GM13976 (cell line): ENCODE measurements at regions not wholly inside any gene's neighbourhood (a gene's known extent, or its start where the extent isn't known, plus 50 kb on each side); places are given as distances from the start of the nearest gene placed in this dataset.

Experiments used
- DNase-seq: peaks from one replicate; pipeline ENCODE4 v3.0.0; 2012; ENCODE audit warnings: low spot score
- CTCF ChIP-seq: IDR thresholded peaks from 2 replicates; pipeline ENCODE4 v1.5.1; 2012; ENCODE audit warnings: borderline replicate concordance, mild to moderate bottlenecking; ENCODE audit not compliant: insufficient read depth; ENCODE audit errors: extremely low read depth, missing control alignments, control extremely low read depth
- in situ Hi-C: fragments of 300-500 bp; cut with MboI; formaldehyde crosslinking; loops from one replicate; pipeline ENCODE4 v1.12.0; 2022; ENCODE audit warnings: low sequenced_read_pairs, mixed read lengths, inconsistent platforms; ENCODE audit not compliant: unreplicated experiment

GRCh38 chr16:16910666-16911065 lies 531.7 kb downstream of the NPIPA7 start:
- DNase-seq = no peak
- in situ Hi-C loops = loop anchor here (25.0 kb wide), 1 partner anchor 748 kb away; no protein-coding TSS in a partner anchor
- no peak for TF ChIP-seq CTCF

GRCh38 chr16:16915771-16916170 lies 536.8 kb downstream of the NPIPA7 start:
- TF ChIP-seq CTCF = no peak
- in situ Hi-C loops = loop anchor here (25.0 kb wide), 1 partner anchor 753 kb away; no protein-coding TSS in a partner anchor
- DNase-seq = no peak

- no peak for TF ChIP-seq CTCF
- no peak for DNase-seq
- in situ Hi-C loops = loop anchor here (25.0 kb wide), 1 partner anchor 755 kb away; no protein-coding TSS in a partner anchor
Measured at GRCh38 chr16:16917191-16917785, 538.3 kb downstream of the NPIPA7 start.

GRCh38 chr16:16923479-16923878 lies 544.5 kb downstream of the NPIPA7 start:
- no peak for DNase-seq
- in situ Hi-C loops = loop anchor here (25.0 kb wide), 1 partner anchor 761 kb away; no protein-coding TSS in a partner anchor

GRCh38 chr16:16924613-16925012 lies 545.7 kb downstream of the NPIPA7 start:
- no peak for TF ChIP-seq CTCF

More at GRCh38 chr16:16923479-16923878, 544.5 kb downstream of the NPIPA7 start:
- TF ChIP-seq CTCF = no peak

GRCh38 chr16:16925432-16925831 lies 545.3 kb downstream of the XYLT1 start:
- TF ChIP-seq CTCF = no peak
- in situ Hi-C loops = no loop called here
- no peak for DNase-seq

More at GRCh38 chr16:16924613-16925012, 545.7 kb downstream of the NPIPA7 start:
- no peak for DNase-seq
- in situ Hi-C loops = loop anchor here (25.0 kb wide), 1 partner anchor 762 kb away; no protein-coding TSS in a partner anchor
